Activated T-helper 2 cell treated with anti-CD3 and anti-CD28 coated beads, Interferon-gamma antibody, Interleukin-2, Interleukin-4, amounts not matched to agents 10 μg/mL and 5 μg/mL and 100 μg/mL, durations not matched to agents 14 hours and 24 hours and 36 hours (primary cell): ENCODE measurements at regions not wholly inside any gene's neighbourhood (a gene's known extent, or its start where the extent isn't known, plus 50 kb on each side); places are given as distances from the start of the nearest gene placed in this dataset.

Experiments
- DNase-seq: peaks from one replicate; pipeline ENCODE4 v3.0.0; 2021; ENCODE audit warnings: low spot score
- H3K27ac Mint-ChIP-seq: one replicate; pipeline ENCODE4 v1.8.0; 2021; ENCODE audit warnings: mixed read lengths
- H3K27me3 Mint-ChIP-seq: one replicate; pipeline ENCODE4 v1.8.0; 2021; ENCODE audit warnings: low read depth, mixed read lengths
- H3K36me3 Mint-ChIP-seq: one replicate; pipeline ENCODE4 v1.8.0; 2021; ENCODE audit warnings: low read depth, mixed read lengths
- H3K4me1 Mint-ChIP-seq: one replicate; pipeline ENCODE4 v1.8.0; 2021; ENCODE audit warnings: low read depth, mixed read lengths
- H3K4me3 Mint-ChIP-seq: one replicate; pipeline ENCODE4 v1.8.0; 2021; ENCODE audit warnings: low read depth, mild to moderate bottlenecking, moderate library complexity, mixed read lengths
- H3K9me3 Mint-ChIP-seq: one replicate; pipeline ENCODE4 v1.8.0; 2021; ENCODE audit warnings: mixed read lengths
- intact Hi-C: fragments of 100-400 bp; cut with micrococcal nuclease; formaldehyde crosslinking; loops from one replicate; pipeline ENCODE4 v1.15.1; 2023

DNA sequence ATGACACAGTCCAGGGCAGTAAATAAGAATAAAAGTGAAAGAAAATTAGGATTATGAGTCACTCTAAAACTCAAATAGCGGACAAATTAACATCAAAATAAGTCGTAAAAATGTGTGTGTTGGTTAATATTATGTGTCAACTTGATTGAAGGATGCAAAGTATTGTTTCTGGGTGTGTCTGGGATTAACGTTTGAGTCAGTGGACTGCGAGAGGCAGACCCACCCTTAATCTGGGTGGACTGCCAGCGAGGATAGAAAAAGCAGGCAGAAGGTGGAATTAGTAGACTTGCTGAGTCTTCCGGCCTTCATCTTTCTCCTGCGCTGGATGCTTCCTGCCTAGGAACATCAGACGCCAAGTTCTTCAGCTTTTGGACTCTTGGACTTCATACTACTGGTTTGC, 324.3 kb upstream of the PCDH10 start:
- no peak for DNase-seq

DNA sequence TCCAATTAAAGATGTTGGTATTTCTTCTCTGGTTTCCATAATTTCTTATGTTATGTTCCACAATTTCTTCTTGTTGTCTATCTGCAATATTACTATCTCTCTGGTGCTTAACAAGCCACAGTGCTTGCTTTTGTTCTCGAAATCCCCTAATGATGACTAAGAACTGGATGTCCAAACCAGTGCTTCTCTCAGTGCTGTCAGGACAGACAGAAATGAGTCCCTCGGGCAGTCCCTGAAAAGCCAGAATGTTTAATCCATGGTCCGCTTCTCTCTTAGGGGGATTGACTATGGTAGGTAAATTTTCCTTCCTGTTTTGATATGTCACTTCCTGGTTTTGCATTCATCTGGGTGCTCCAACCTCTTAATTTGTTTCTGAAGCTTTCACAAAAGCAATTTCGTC, 321.6 kb upstream of the PCDH10 start:
- no peaks in the 10 kb centered on the region for H3K4me1 Mint-ChIP-seq
- intact Hi-C loops, result no loop called here

More for the DNA sequence above, 324.3 kb upstream of the PCDH10 start:
- no peak overlapping the region for H3K27ac Mint-ChIP-seq
- H3K27me3 Mint-ChIP-seq, result no peaks in the 10 kb centered on the region
- peaks cover 13% of the 10 kb centered on the region for H3K9me3 Mint-ChIP-seq
- no peak overlapping the region for H3K4me3 Mint-ChIP-seq
- no peaks in the 10 kb centered on the region for H3K36me3 Mint-ChIP-seq
- no peaks in the 10 kb centered on the region for H3K4me1 Mint-ChIP-seq
- intact Hi-C loops, result no loop called here

DNA sequence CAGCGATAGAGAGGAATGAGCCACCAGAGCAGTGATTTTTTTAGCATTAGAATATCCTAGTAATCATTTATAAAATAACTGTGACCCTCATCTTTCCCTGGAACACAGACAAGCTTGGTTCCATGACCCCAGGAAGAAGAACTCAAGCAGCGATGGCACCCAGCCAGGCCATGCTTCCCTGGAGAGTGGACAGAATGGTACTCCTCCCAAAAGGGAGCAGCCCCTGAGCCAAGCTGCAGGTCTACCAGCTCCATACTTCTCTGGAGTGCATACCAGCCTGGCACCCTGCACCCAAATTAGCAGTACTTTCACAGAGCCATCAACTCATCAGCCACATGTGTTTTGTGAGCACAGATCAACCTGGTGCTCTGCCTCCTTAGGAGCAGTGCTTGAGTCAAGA, 310.9 kb upstream of the PCDH10 start:
- H3K27ac Mint-ChIP-seq, result no peak overlapping the region
- no peaks in the 10 kb centered on the region for H3K27me3 Mint-ChIP-seq
- no peak for DNase-seq
- no peaks in the 10 kb centered on the region for H3K4me1 Mint-ChIP-seq
- no peak overlapping the region for H3K4me3 Mint-ChIP-seq
- no peaks in the 10 kb centered on the region for H3K36me3 Mint-ChIP-seq
- peaks cover 21% of the 10 kb centered on the region for H3K9me3 Mint-ChIP-seq
- intact Hi-C loops, result no loop called here

More for the DNA sequence above, 321.6 kb upstream of the PCDH10 start:
- no peaks in the 10 kb centered on the region for H3K36me3 Mint-ChIP-seq
- H3K27me3 Mint-ChIP-seq, result no peaks in the 10 kb centered on the region
- peaks cover 17% of the 10 kb centered on the region for H3K9me3 Mint-ChIP-seq
- no peak for DNase-seq
- H3K27ac Mint-ChIP-seq, result no peak overlapping the region
- H3K4me3 Mint-ChIP-seq, result no peak overlapping the region

DNA sequence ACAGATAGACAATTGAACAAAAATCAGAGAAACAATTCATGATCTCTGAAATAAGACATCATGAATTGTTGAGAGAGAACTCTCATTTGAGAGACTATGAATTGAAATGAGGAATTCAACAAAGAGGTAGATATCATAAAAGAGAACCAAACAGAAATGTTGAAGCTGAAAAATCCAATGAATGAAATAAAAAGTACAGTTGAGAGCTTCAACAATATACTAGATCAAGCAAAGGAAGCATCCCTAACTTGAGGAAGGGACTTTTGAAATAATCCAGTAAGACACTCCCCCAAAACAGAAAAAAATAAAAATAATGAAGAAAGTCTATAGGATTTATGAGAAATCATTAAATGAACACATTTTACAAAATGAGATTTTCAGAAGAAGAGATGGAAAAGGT, 310.0 kb upstream of the PCDH10 start:
- no peak for DNase-seq
- H3K4me3 Mint-ChIP-seq, result no peak overlapping the region
- H3K27me3 Mint-ChIP-seq, result no peaks in the 10 kb centered on the region
- H3K9me3 Mint-ChIP-seq, result peaks cover 25% of the 10 kb centered on the region
- intact Hi-C loops, result no loop called here
- H3K4me1 Mint-ChIP-seq, result no peaks in the 10 kb centered on the region
- no peak overlapping the region for H3K27ac Mint-ChIP-seq
- H3K36me3 Mint-ChIP-seq, result no peaks in the 10 kb centered on the region

DNA sequence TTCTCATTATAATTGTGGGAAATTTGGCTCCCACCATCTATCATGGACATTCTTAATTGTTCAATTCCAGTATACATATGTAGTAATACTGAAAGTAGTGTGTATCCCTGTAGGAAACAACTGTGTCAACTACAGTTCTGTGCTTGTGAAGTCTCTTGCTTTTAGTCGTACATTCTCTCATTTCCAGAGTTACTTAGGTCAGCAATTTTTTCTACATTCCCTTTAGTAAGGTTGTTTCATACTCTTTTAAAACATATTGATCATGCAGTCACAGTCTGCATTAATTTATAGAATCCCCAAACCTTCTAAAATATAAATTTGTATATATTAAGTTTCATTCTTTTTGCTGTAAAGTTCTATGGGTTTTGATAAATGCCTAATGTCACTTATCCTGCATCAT, 289.2 kb upstream of the PCDH10 start:
- no peak for DNase-seq
- Mint-ChIP-seq H3K9me3 (no peaks in the 10 kb centered on the region), H3K27me3 (no peaks in the 10 kb centered on the region), H3K4me1 (no peaks in the 10 kb centered on the region), H3K27ac (no peak overlapping the region), H3K4me3 (no peak overlapping the region), H3K36me3 (no peaks in the 10 kb centered on the region)
- intact Hi-C loops, result no loop called here

DNA sequence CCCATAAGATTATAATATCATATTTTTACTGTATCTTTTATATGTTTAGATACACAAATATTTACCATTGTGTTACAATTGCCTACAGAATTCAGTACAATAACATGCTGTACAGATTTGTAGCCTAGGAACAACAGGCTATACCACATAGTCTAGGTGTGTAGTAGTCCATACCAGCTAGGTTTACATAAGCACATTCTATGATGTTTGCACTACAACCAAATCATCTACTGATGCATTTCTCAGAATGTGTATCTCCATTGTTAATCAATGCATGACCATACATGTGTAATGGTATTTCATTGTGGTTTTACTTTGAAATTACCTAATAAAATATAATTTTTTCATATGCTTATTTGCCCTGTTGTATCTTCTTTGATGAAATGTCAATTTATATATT, 288.1 kb upstream of the PCDH10 start:
- intact Hi-C loops, result no loop called here
- Mint-ChIP-seq H3K27me3 (no peaks in the 10 kb centered on the region), H3K4me1 (no peaks in the 10 kb centered on the region), H3K36me3 (no peaks in the 10 kb centered on the region), H3K9me3 (no peaks in the 10 kb centered on the region), H3K4me3 (no peak overlapping the region), H3K27ac (no peak overlapping the region)
- no peak for DNase-seq

DNA sequence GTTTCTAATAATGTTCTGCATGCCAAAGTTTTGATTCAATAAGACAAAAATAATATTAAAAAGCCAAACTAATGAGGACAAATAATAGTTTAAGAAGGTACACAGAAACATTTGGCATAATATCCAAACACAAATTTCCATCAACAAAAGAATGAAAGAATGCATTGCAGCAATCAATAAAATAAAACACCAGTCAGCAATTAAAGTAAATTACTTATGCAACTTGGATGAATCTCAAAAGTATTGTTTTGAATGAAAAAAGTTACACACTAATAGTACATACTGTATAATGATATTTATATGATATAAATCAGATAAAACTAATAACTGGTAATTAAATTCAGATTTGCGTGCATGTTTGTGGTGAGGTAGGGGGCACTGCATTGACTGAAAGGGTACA, 285.5 kb upstream of the PCDH10 start:
- intact Hi-C loops, result no loop called here
- no peaks in the 10 kb centered on the region for H3K4me1 Mint-ChIP-seq
- H3K36me3 Mint-ChIP-seq, result no peaks in the 10 kb centered on the region
- H3K4me3 Mint-ChIP-seq, result no peak overlapping the region
- H3K9me3 Mint-ChIP-seq, result no peaks in the 10 kb centered on the region
- no peak for DNase-seq
- H3K27ac Mint-ChIP-seq, result no peak overlapping the region
- H3K27me3 Mint-ChIP-seq, result no peaks in the 10 kb centered on the region

DNA sequence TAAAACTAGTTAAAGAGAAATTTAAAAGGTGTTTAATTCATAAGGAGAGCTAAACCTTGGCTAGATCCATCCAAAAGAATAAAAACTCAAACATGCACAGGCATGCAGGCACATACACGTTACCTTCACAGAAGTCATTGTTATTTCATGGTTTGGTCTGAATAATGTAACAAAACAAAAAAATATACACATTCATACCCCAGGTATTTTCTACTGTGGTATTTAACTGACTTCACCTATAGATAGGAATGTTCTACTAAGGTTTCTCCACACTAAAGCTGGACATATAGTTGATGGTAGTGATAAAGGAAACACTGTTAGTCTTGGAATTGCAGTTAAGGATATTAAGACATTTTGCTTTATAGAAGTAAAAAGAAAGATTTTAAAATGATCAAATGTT, 283.6 kb upstream of the PCDH10 start:
- Mint-ChIP-seq H3K9me3 (no peaks in the 10 kb centered on the region), H3K27me3 (no peaks in the 10 kb centered on the region), H3K27ac (no peak overlapping the region), H3K36me3 (no peaks in the 10 kb centered on the region), H3K4me1 (no peaks in the 10 kb centered on the region), H3K4me3 (no peak overlapping the region)
- DNase-seq, result no peak
- intact Hi-C loops, result no loop called here

DNA sequence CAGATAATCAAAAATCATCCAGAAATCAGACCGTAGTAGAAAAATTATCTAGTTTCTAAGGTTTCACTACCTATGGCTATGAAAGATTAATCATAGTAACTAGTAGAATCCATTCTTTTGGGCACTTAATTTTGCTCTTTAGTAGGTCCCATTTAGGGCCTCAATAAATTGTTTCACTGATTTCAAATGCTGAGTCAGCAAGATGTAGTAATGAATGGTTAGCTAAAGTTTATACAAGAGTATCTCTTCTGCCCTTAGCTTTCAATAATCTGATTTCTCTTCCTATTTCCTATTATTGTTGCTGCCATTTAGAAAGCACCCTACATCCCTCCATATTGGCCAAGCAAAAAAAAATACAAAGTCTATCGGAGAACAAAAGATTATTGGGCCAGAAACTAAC, 283.2 kb upstream of the PCDH10 start:
- no peaks in the 10 kb centered on the region for H3K36me3 Mint-ChIP-seq
- H3K4me1 Mint-ChIP-seq, result no peaks in the 10 kb centered on the region
- H3K9me3 Mint-ChIP-seq, result no peaks in the 10 kb centered on the region
- H3K27me3 Mint-ChIP-seq, result no peaks in the 10 kb centered on the region
- no peak for DNase-seq
- no peak overlapping the region for H3K4me3 Mint-ChIP-seq
- H3K27ac Mint-ChIP-seq, result no peak overlapping the region
- intact Hi-C loops, result no loop called here

DNA sequence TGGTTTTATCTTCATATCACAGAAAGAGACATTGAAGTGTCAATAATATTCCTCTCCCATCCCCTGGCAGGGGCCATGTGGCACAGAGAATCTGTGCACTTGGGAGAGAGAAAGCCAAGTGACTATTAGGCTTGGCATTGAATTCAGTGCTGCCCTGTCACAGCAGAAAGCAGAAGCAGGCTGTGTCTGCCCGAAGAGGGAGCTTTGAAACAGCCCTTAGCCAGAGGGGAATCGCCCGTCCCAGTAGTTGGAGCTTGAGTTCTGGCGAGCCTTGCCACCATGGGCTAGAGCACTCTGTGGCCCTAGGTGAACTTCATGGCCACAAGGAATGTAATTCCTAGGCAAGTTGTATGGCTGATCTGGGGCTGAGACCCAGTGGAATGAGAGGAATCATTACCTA, 282.5 kb upstream of the PCDH10 start:
- Mint-ChIP-seq H3K36me3 (no peaks in the 10 kb centered on the region), H3K4me3 (no peak overlapping the region), H3K27me3 (no peaks in the 10 kb centered on the region), H3K27ac (no peak overlapping the region), H3K9me3 (no peaks in the 10 kb centered on the region), H3K4me1 (no peaks in the 10 kb centered on the region)
- intact Hi-C loops, result no loop called here
- no peak for DNase-seq

DNA sequence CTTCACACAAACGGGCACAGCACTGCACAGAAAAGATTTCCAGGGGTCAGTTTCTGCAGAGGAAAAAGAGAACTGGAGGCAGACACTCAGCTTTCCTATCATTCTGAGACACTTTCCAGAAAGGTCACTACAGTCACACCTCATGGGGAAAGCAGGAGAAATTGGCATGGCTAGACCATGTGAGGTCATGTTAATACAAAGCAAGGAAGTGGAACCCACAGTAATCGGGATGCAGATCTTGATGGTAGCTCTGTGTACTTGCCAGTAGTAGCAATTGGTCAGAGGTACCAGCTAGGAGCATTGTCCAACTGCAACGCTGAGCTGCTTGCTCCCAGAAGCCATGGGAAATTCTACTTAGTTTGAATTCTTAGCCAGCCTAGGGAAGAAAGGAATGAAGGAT, 255.3 kb upstream of the PCDH10 start:
- DNase-seq, result no peak
- intact Hi-C loops, result no loop called here
- Mint-ChIP-seq H3K4me1 (no peaks in the 10 kb centered on the region), H3K9me3 (peaks cover 7% of the 10 kb centered on the region), H3K27ac (no peak overlapping the region), H3K36me3 (no peaks in the 10 kb centered on the region), H3K27me3 (no peaks in the 10 kb centered on the region), H3K4me3 (no peak overlapping the region)

DNA sequence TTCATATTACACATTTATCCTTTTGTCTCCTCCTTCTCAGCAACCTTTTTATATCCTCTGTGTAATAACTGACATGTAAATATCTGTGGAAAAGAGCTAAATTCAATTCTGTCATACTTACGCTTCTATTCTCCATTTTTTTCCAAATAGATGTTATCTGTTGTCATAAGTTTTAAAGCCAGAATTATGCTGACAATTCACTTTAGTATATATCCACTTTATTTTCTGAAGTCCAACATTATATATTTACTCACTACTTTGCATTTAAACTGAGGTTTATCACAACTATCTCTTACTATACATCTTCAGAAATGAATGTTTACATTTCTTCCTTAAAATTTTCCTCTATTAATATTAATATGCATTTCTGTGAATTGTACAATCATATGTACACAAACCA, 247.9 kb upstream of the PCDH10 start:
- Mint-ChIP-seq H3K4me3 (no peak overlapping the region), H3K36me3 (no peaks in the 10 kb centered on the region), H3K27ac (no peak overlapping the region), H3K9me3 (peaks cover 3% of the 10 kb centered on the region), H3K4me1 (no peaks in the 10 kb centered on the region), H3K27me3 (no peaks in the 10 kb centered on the region)
- DNase-seq, result no peak
- intact Hi-C loops, result no loop called here

DNA sequence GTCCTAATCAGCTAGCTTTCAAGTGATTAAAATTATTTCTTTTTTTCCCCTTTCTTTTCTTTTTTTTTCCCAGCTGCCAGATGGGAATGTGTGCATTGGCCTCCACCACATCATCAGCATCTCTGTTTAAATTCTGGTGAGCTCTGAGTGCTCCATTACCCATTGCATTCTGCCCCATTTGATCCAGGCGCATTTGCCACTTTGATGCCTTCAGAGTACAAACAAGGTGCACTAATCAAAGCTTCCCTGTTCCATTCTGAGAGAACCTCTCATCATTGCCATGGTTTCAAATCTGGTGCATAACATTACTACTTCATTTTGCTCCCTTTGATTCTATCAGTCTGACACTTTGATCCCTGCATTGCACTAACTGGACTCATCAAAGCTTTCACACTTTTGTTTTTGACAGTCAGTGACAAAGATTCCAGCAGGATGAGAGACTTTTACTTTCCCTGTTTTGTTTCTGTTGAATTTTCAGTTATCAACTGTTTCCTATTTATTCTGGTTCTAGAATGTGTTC, 238.8 kb upstream of the PCDH10 start:
- Mint-ChIP-seq H3K27me3 (no peaks in the 10 kb centered on the region), H3K4me3 (no peak overlapping the region), H3K9me3 (peaks cover 8% of the 10 kb centered on the region), H3K4me1 (no peaks in the 10 kb centered on the region), H3K36me3 (no peaks in the 10 kb centered on the region), H3K27ac (no peak overlapping the region)
- intact Hi-C loops, result no loop called here
- DNase-seq, result no peak

DNA sequence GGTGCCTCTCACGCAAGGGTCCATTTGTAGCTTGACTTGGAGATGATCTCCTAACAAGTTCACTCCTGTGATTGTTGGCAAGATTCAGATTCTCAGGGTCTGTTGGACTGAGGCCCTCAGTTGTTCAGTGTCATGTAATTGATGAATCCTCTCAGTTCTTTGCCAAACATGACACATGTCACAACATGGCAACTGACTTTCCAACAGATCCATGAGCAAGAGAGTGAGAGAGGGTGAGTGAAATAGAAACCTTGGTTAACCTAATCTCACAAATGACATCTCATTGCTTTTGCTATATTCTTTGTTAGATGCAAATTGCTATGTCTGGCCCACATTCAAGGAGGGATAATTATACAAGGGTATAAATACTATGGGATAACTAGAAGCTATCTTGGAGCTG, 231.0 kb upstream of the PCDH10 start:
- H3K36me3 Mint-ChIP-seq, result no peaks in the 10 kb centered on the region
- H3K9me3 Mint-ChIP-seq, result no peaks in the 10 kb centered on the region
- no peak overlapping the region for H3K4me3 Mint-ChIP-seq
- no peaks in the 10 kb centered on the region for H3K4me1 Mint-ChIP-seq
- H3K27me3 Mint-ChIP-seq, result no peaks in the 10 kb centered on the region
- no peak overlapping the region for H3K27ac Mint-ChIP-seq
- no peak for DNase-seq
- intact Hi-C loops, result no loop called here
